ENCODE measurements at regions not wholly inside any gene's neighbourhood (a gene's known extent, or its start where the extent isn't known, plus 50 kb on each side); places are given as distances from the start of the nearest gene placed in this dataset.

- TF ChIP-seq, protein P1, sequence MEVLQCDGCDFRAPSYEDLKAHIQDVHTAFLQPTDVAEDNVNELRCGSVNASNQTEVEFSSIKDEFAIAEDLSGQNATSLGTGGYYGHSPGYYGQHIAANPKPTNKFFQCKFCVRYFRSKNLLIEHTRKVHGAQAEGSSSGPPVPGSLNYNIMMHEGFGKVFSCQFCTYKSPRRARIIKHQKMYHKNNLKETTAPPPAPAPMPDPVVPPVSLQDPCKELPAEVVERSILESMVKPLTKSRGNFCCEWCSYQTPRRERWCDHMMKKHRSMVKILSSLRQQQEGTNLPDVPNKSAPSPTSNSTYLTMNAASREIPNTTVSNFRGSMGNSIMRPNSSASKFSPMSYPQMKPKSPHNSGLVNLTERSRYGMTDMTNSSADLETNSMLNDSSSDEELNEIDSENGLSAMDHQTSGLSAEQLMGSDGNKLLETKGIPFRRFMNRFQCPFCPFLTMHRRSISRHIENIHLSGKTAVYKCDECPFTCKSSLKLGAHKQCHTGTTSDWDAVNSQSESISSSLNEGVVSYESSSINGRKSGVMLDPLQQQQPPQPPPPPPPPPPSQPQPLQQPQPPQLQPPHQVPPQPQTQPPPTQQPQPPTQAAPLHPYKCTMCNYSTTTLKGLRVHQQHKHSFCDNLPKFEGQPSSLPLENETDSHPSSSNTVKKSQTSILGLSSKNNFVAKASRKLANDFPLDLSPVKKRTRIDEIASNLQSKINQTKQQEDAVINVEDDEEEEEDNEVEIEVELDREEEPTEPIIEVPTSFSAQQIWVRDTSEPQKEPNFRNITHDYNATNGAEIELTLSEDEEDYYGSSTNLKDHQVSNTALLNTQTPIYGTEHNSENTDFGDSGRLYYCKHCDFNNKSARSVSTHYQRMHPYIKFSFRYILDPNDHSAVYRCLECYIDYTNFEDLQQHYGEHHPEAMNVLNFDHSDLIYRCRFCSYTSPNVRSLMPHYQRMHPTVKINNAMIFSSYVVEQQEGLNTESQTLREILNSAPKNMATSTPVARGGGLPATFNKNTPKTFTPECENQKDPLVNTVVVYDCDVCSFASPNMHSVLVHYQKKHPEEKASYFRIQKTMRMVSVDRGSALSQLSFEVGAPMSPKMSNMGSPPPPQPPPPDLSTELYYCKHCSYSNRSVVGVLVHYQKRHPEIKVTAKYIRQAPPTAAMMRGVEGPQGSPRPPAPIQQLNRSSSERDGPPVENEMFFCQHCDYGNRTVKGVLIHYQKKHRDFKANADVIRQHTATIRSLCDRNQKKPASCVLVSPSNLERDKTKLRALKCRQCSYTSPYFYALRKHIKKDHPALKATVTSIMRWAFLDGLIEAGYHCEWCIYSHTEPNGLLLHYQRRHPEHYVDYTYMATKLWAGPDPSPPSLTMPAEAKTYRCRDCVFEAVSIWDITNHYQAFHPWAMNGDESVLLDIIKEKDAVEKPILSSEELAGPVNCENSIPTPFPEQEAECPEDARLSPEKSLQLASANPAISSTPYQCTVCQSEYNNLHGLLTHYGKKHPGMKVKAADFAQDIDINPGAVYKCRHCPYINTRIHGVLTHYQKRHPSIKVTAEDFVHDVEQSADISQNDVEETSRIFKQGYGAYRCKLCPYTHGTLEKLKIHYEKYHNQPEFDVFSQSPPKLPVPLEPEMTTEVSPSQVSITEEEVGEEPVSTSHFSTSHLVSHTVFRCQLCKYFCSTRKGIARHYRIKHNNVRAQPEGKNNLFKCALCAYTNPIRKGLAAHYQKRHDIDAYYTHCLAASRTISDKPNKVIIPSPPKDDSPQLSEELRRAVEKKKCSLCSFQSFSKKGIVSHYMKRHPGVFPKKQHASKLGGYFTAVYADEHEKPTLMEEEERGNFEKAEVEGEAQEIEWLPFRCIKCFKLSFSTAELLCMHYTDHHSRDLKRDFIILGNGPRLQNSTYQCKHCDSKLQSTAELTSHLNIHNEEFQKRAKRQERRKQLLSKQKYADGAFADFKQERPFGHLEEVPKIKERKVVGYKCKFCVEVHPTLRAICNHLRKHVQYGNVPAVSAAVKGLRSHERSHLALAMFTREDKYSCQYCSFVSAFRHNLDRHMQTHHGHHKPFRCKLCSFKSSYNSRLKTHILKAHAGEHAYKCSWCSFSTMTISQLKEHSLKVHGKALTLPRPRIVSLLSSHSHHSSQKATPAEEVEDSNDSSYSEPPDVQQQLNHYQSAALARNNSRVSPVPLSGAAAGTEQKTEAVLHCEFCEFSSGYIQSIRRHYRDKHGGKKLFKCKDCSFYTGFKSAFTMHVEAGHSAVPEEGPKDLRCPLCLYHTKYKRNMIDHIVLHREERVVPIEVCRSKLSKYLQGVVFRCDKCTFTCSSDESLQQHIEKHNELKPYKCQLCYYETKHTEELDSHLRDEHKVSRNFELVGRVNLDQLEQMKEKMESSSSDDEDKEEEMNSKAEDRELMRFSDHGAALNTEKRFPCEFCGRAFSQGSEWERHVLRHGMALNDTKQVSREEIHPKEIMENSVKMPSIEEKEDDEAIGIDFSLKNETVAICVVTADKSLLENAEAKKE (CRISPR knock-in tag; IDR thresholded peaks at IDR 0.05), result no peak
- TF ChIP-seq, protein P2, sequence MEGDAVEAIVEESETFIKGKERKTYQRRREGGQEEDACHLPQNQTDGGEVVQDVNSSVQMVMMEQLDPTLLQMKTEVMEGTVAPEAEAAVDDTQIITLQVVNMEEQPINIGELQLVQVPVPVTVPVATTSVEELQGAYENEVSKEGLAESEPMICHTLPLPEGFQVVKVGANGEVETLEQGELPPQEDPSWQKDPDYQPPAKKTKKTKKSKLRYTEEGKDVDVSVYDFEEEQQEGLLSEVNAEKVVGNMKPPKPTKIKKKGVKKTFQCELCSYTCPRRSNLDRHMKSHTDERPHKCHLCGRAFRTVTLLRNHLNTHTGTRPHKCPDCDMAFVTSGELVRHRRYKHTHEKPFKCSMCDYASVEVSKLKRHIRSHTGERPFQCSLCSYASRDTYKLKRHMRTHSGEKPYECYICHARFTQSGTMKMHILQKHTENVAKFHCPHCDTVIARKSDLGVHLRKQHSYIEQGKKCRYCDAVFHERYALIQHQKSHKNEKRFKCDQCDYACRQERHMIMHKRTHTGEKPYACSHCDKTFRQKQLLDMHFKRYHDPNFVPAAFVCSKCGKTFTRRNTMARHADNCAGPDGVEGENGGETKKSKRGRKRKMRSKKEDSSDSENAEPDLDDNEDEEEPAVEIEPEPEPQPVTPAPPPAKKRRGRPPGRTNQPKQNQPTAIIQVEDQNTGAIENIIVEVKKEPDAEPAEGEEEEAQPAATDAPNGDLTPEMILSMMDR (conservative IDR thresholded peaks at IDR 0.05; ENCODE audit: low read depth in 2 of 2), result no peak
Measured at GRCh38 chr2:146777181-146777580, 1067.6 kb upstream of the ACVR2A start (continued).

- Mint-ChIP-seq H3K36me3 (ENCODE audit: low read depth) (no peaks in the 10 kb centered on the region), H3K4me1 (no peaks in the 10 kb centered on the region), H3K9me3 (peaks cover 3% of the 10 kb centered on the region; the same call in 1 of the 3 replicates), H3K27me3 (ENCODE audit: insufficient read depth, low read depth, poor library complexity) (peaks cover 2% of the 10 kb centered on the region), H3K27ac (no peak overlapping the region), H3K4me3 (no peak overlapping the region)
- no peaks in the 10 kb centered on the region for H3K36me3 ChIP-seq (ENCODE audit: insufficient read depth)
- ATAC-seq (no peak), DNase-seq (ENCODE audit: low spot score) (no peak)
- no peaks in the 10 kb centered on the region for H3K27me3 ChIP-seq (ENCODE audit: insufficient read depth)
- H4K20me1 ChIP-seq (replicated peaks; ENCODE audit: insufficient read depth), result no peaks in the 10 kb centered on the region
- no peaks in the 10 kb centered on the region for H3K79me2 ChIP-seq (replicated peaks; ENCODE audit: insufficient read depth)
- H3K27ac ChIP-seq (ENCODE audit: low read depth), result no peak overlapping the region
- peaks cover 6% of the 10 kb centered on the region for H3K9me2 ChIP-seq (ENCODE audit: insufficient read depth)
- H3F3A ChIP-seq (replicated peaks; ENCODE audit: low read depth), result no peaks in the 10 kb centered on the region
- H3K4me1 ChIP-seq (ENCODE audit: insufficient read depth), result no peaks in the 10 kb centered on the region
- no peak overlapping the region for H3K4me3 ChIP-seq
- H3K4me2 ChIP-seq, result no peak overlapping the region
- no peak overlapping the region for H2AFZ ChIP-seq
- TF ChIP-seq CREB1 (CRISPR knock-in tag; IDR thresholded peaks at IDR 0.05; ENCODE audit: low read depth) (no peak), ETS1 (IDR thresholded peaks at IDR 0.05) (no peak), EZH2phosphoT487 (IDR thresholded peaks at IDR 0.05; ENCODE audit: unreplicated experiment) (no peak), EZH2 (IDR thresholded peaks at IDR 0.05; ENCODE audit: low read depth, unreplicated experiment) (no peak), REST (IDR thresholded peaks at IDR 0.05; ENCODE audit: unreplicated experiment) (no peak), NANOG (IDR thresholded peaks at IDR 0.05; ENCODE audit: borderline replicate concordance) (no peak), ZNF331 (CRISPR knock-in tag; IDR thresholded peaks at IDR 0.05; ENCODE audit: low read depth) (no peak), JUNB (IDR thresholded peaks at IDR 0.05; ENCODE audit: unreplicated experiment) (no peak), POLR2AphosphoS5 (IDR thresholded peaks at IDR 0.05; ENCODE audit: low read depth) (no peak)
- TF ChIP-seq, protein P2 (conservative IDR thresholded peaks at IDR 0.05; ENCODE audit: low read depth in 2 of 2), result no peak
Measured at GRCh38 chr2:146776596-146776995, 1068.2 kb upstream of the ACVR2A start.

Measured in GM23338 (cell line).